Non-pigmented ciliary epithelial cell (primary cell): ENCODE measurements at regions not wholly inside any gene's neighbourhood (a gene's known extent, or its start where the extent isn't known, plus 50 kb on each side); places are given as distances from the start of the nearest gene placed in this dataset.
"Not testable (repeated sequence)": the region's sequence is repeated elsewhere in the genome, so short reads cannot be mapped to it uniquely, and the experiment has no call there.

Experiments used
- DNase-seq: peaks from one replicate; pipeline ENCODE4 v3.0.0-alpha.2; 2010; ENCODE audit warnings: low read depth

DNA sequence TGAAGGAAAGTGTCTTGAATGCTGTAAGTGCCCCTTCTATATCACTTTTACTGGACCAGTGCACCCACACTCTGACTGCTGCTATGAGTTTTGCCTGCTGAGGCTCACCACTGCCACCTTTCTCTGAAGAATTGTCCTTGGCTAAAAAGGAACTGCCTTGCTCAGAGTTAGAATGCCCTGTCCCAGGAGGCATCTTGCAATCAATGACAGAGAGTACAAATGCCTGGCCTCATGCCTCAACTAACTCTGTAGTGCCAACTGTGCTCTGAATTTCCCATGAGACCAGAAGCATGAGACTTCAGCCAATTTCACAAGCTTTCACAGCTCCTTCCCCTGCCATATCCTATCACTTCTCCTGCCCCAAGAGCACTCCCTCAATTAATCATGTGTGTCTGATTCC, 569.7 kb downstream of the ZNF608 start:
- no peak for DNase-seq

DNA sequence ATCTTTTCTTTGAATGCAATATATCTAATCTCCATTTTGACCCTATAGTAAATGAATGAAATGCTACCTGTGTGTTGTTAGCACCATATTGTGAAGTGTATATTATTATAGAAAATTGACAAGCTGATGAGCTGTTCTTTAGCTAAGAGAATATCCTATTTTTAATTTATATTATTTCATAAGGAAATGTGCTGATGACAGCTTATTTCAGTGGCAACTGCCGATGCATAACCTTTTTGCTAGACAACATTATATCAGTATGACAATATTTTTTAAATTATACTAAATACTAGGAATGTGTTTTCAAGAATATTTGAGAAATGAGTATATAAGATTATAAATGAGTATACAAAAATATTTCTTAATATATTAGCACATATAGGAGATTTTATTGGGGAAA, 573.1 kb downstream of the ZNF608 start:
- no peak for DNase-seq

DNA sequence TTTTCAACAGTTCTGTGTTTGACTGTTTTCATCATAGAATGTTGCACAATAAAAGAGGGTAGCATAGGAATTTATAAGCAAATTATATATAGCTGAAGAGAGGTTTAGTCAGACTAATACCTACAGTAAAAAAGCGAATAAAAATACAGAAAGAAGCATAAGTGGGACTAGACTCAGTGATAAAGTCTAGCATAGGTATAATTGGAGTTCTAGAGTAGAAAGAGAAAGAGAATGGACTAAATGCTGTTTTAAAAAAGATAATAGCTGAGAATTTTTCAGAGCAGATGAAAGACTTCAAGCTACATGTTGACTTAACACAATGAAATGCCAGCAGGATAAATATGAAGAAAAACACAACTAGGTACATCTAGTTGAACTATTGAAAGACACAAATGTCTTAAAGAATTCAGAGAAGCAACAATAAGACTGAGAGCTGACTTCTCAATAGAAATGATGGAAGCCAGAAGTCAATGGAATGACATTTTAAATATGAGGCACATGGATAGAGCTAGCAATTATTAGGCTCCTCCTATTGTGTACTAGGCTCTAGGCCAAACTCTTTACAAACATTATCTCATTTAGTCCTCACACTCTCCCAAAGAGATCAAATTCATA, 573.9 kb downstream of the ZNF608 start:
- DNase-seq = no peak

DNA sequence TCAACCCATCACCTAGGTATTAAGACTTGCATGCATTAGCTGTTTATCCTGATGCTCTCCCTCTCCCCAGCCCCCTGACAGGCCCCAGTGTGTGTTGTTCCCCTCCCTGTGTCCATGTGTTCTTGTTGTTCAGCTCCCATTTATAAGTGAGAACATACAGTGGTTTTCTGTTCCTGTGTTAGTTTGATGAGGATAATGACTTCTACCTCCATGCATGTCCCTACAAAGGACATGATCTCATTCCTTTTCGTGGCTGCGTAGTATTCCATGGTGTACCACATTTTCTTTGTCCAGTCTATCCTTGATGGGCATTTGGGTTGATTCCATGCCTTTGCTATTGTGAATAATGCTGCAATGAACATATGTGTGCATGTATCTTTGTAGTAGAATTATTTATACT, 578.3 kb downstream of the ZNF608 start:
- DNase-seq = not testable (repeated sequence)

DNA sequence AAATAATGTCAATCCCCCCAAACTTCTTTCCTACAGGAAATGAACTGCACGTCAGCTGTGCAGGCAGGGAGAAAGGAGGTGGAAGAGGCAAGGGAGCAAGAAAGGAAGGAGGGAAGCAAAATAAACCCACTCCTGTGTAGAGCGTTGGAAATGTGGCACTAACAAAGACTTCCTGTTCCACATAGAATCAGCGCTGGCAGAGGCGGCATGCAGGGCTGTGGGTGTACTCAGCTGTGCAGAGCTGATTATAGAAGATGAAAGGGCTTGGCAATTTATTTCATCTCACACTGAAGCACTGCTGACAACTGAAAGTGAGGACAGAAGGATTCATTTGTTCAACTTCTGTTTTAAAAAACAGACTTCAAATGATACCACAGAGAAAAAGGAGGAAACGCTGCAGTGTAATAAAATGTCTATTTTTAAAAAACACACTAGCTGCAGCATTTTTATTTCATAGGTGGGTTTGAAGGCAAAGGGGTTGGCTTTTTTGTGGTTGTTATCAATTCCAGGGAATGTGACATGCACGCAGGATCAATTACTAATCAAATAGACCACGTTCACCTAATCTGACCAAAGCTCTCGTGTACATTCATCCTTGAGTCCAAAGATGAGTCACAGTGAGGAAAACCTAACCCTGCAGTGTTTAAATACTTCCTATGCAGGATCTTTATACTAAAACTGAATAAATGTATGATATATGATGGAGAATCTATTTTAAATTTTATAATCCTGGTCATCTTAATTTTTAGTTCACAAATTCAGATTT, 583.5 kb downstream of the ZNF608 start:
- DNase-seq = no peak

DNA sequence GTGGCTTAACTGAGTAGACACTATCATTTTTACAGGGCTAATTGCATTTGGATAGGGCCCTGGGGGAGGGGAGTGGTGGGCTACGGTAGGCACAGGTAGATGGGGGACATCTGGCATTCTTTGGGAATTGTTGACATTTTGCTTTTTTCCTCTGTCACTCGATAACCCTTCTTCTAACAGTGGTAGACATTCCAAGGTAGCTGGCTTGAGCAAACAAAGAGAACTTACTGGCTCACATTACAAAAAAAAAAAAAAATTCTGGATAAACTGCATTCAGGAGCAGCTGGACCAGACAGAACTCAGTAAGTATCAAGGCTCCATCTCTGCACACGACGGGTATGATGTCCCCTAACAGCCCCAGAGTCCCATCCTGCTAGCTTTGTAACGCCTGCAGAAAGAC, 585.2 kb downstream of the ZNF608 start:
- DNase-seq = no peak

DNA sequence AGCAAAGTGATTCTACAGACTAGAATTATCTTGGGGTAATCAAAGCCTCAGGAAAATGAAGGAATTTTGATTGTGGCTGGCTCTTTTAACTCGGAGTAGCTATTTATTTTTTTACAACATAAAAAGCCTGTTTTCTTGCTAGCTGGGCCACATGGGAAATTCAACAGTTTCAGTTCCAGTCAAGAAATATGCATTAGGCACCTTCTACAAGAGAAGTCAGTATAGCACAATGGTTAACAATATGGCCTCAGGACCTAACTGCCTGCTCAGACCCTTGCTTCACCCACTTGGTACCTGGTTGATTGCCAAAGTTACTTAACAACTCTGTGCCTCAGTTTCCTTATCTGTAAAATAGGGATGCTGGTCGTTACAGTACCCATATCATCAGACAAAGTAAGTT, 586.2 kb downstream of the ZNF608 start:
- no peak for DNase-seq

DNA sequence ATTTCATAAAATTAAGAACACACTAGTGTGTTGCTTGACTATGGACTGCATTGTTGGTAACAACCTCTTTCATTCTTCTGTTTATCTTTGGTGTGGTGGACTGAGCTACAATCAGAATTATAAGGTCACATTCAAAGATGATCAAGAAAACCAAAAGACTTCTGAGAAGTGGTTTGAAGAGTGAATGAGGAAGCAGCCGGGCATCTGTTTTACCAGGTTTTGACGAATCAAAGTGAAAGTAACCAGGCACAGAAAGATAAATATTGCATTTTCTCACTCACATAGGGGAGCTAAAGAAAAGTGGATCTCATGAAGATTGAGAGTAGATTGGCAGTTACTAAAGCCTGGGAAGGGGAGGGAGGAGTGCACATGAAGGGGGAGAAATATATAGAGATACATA, 589.1 kb downstream of the ZNF608 start:
- DNase-seq = no peak

DNA sequence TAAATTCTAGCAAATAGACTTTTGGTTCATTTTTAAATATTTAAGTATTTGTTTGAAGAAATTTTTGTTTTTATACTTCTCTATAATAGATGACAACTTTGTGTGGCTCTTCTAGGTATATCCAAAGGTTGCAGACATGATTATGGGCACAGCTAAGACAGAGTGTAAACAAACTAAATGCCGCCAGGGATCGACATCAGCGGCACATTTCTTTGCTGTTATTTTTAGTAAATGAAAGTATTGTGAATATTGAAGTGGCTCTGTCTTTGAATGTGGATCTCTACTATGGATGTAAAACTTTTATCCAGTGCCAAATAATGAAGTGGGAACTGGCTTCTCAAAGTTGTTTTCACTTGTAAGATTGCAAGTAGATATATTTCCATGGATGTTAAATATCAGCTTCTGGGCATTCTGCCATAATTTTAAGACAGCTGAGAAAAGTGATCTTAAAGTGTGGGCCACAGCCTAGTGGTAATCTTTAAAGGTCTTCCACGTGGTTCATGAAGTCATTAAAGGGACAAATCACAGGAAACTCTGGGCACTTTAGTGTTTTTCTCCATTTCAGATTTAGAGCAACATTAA, 589.9 kb downstream of the ZNF608 start:
- DNase-seq = no peak

DNA sequence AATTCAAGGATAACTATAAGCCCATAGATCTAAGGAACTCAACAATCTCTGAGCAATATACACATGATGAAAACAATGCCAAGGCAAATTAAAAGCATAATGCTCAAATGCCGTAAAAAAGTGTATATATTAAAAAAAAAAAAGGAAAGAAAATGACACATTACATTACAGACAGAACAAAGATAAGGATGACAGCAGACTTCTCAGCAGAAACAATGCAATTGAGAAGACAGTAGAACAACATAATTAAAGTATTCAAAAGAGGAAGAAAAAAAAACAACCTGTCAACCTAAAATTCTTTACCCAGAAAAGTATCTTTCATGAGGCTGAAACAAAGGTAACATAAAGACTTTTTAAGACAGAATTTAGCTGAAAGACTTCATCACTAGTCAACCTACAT, 591.7 kb downstream of the ZNF608 start:
- DNase-seq = no peak

DNA sequence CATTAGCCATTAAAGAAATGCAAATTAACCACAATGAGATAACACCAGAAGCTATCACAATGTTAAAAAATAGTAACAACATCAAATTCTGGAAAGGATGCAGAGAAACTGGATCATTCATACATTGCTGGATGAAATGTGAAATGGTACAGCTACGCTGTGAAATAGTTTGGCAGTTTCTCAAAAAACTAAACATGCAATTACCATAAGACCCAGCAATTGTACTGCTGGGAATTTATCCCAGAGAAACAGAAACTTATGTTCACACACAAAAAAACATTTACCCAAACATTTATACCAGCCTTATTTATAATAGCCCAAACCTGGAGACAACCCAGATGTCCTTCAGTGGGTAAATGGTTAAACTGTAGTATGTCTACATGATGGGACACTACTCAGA, 592.9 kb downstream of the ZNF608 start:
- DNase-seq = no peak

DNA sequence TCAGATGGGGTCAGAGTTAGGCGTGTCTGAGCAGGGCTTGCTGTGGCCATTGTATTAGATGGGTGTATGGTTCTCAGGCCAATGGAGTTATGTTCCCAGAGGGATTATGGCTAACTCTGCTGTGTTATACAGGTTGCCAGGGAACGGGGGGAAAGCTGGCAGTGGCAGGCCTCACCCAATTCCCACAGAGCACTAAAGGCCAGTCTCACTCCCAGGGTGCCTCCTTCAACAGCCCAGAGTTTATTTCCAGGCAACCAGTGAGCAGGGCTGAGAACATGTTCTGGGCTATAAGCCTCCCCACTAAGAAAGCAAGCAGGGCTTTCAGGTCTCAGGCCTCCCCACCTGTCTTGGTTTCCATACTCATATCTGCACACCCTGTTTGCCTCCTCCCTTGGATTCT, 597.9 kb downstream of the ZNF608 start:
- DNase-seq = no peak

DNA sequence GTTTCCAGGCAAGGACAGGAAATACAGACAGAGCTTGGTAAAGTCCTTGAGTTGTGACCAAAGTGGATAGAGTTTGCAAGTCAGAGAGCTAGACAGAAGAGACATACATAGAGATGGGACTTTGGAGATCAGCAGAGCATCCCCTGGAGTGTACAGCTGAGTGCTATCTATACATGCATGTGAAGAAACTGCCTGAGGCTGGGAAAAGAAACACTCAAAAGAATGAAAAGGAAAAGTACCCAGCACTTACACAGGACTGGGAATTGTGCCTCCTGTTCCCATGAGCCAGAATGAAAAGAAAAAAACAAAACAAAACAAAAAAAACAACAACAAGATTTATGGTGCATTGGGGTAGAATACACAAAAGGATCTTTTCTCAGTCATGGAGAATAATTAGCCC, 606.4 kb downstream of the ZNF608 start:
- no peak for DNase-seq

DNA sequence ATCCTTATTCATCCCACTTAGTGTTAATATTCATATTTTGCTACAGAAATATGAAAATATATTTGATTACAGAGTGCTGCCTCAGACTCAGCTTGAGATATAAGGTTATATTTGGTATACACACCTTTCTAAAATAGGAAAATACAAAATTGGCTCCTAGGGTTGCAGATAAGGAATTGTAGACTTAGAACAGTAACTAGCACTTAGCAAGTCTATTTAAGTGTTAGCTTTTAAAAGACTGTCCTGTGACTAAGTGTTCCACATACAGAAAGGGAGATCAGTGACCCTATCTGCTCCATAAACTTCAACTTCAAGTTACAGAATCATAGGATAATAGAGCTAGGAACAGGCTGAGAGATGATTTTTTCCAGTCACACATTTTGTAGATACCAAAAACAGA, 607.0 kb downstream of the ZNF608 start:
- no peak for DNase-seq

DNA sequence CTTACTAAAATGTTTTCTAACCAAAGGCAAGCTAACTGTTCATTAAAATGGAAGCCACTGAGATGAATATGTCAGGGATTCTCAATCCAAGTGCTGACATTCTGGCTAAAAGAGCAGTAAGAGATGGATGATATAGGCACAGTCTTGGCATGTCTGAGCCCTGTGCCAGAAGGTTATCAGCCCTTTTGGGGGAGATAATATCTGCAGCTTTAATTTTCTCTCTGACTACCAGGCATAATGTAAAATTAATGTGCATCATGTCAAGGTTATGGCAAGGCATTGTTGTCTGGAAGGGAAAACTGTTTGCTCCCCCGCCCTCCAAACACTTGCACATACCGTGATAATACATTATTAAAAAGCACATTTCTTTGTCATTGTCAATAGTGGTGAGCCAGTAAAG, 609.8 kb downstream of the ZNF608 start:
- no peak for DNase-seq

DNA sequence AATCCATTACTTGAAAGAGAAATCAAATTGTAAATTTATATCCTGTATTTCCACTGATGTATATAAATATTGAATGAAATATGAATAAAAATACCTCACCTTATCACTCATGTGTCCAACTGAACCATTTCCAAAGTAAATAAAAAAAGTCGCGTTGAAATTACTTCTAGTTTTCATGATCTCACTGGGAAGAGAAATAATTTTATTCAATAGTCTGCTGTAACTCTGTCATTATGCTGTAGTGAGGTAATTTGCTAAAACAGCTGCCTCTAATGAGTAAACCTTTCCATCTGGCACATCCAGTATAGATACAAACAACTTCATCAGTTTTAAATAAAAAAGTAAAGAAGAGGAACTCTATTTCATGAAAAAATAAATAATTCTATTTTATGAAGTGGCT, 611.5 kb downstream of the ZNF608 start:
- no peak for DNase-seq

DNA sequence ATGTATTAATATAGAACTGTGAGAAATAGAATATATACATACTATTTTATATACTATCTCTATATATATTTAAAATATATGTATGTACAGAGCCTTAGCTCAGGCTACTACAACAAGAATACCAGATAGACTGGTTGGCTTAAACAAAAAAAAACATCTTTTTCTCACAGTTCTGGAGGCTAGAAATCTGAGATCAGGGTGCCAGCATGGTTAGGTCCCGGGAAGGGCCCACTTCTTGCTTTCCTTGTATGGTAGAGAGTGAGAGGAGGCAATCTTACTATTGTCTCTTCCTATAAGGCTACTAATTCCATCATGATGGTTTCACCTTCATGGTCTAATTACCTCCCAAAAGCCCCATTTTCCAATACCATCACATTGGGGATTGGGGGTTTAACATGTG, 613.0 kb downstream of the ZNF608 start:
- DNase-seq = no peak

DNA sequence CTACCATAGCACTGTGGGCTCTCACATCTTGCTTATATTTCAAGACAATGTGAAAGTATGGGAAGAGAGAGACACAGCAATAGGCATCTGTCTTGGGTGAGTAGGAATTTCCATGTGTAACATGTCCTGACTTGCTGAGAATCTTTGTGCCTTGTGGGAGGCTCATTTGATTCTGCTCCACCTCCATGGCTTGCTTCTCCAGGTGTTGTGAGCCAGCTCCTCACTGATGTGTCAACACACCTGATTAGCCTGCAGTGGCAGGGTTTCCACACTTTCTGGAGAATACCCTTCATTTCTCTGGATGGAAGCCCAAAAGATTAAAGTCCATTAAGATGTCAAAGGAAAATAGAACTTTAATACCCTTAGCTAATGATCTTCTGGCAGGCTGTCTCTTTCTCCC, 613.6 kb downstream of the ZNF608 start:
- DNase-seq = no peak

DNA sequence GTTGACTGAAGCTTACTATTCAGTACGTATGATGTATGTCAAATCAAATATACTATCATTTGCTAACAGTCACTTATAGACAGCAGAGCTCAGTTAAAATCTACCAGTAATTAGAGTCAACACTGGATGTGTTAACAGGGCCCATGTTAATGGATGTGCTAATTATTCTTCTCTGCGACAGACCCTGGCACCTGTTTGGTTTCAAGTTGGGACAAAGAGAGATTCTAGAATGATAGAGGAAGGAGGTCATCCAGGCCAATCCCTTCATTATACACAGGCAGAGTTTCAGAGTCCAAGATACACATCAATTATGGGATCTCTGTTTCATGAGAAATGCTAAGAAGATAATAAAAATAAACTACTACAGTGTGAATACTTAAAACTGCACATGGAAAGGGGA, 615.0 kb downstream of the ZNF608 start:
- DNase-seq = no peak

DNA sequence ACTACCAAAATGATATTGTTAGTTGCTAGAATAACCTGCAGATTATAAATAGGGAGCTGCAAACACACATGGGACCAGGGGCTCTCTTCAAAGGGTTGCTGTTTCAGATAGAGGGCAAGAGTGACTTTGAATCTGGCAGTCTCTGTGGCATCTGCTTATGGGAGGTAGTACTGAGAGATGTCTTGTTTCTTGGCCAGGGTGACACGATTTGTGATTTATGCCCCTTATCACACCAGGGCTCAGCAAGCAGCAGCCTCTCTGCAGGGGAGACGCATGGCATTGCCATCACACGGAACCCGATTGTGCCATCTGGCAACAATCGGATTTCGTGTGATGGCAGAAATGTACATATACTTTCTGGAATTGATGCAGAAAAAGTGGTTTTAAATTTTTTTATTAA, 615.6 kb downstream of the ZNF608 start:
- DNase-seq = no peak

DNA sequence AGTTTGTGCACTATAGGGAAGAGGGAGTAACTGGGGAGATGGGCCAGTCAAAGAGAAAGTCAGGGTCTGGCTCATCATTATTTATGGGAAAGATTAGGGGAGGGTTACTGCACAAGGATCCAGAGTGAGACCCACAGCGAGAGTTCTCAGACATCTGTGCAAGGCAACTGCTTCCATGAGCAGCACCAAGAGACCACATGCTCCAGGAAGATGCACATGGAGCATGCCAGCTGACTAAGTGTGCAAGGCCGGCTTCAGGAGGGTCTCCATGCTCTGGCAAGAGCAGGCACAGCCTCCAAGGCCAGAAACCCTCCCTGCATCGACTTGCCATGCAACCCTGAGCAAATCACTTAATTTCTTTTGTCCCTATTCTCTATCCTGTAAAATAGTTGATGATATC, 616.9 kb downstream of the CSNK1G3 start:
- DNase-seq = no peak

DNA sequence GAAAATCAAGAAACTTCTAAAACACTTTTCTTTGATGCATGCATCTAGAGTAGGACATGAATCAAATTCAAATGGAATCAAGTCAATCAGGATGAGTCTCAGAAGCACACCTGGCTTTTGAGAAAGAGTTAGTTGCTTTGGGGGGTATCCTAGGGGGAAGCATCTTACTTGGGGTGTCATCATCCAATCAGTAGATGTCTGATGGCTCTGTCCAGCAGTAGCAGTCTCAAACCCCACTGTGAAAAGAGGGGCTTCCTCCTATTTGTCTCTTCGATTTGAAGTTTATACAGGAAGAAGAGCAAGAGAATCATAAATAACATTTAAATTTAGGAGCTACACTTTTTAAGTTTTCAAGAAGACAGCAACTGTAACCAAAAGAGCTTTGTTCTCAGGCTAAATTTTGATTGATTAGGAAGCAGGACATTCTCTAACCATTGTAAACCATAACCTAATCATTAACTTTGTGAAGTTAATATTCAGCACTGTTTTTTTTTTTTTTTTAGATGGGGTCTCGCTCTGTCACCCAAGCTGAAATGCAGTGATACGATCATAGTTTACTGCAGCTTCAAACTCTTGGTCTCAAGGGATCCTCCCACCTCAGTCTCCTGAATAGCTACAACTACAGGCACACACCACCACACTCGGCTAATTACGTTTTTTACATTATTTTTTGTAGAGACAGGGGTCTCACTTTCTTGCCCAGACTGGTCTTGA, 614.7 kb downstream of the CSNK1G3 start:
- DNase-seq = no peak

DNA sequence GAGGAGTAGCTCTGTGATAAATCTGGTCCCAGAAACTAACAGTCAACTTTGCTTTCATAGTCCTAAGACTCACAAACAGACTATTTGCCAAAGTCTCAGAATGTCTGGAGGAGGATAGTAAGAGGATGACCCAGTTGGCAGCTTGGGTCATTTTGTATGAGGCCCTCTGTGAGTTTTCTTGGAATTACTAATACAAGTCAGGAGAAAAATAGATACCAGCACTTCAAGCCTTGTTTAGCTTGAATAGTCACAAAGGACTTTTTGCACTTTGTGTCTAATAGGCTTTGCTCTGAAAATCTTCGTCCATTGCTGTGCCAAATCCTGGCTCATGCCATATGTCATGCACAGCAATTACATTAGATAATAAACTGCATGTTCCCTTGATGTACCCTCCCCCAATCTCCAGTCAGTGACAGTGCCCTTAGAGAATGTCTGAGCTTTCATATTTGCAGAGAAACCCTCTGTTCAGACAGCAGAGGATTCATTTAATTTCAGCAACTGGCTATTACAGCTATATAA, 612.8 kb downstream of the CSNK1G3 start:
- DNase-seq = no peak
